CD4-positive, alpha-beta T cell treated with Interferon gamma for 1 hour (primary cell): ENCODE measurements at regions not wholly inside any gene's neighbourhood (a gene's known extent, or its start where the extent isn't known, plus 50 kb on each side); places are given as distances from the start of the nearest gene placed in this dataset.
"Not testable (repeated sequence)": the region's sequence is repeated elsewhere in the genome, so short reads cannot be mapped to it uniquely, and the experiment has no call there.

Experiments
- DNase-seq: peaks from one replicate; pipeline ENCODE4 v3.0.0-alpha.2; 2020

- DNase-seq: not testable (repeated sequence)
Observed at GRCh38 chr4:3882316-3882885, 116.2 kb downstream of the ADRA2C start.

GRCh38 chr4:3884261-3884660 is 118.1 kb downstream of the ADRA2C start:
- DNase-seq: not testable (repeated sequence)

DNA sequence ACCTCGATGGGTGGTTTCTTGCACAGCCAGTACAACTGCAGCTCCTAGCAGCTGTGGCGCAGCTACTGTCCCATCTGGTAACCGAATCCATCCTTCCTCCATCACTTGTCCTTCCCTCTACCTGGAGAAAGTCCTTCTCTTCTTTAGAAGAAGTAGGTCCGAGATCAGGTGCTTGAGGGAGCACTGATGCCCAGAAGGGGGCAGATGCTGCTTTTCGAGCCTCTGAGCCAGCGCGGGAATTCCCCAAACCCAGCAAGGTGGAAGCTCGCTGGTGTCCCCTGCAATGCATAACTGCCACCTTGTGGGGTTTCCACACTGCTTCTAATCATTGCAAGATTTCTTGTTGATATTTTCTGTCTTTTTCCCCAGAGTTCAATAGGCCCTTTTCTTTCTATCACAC is 127.4 kb downstream of the ADRA2C start:
- DNase-seq: not testable (repeated sequence)

DNA sequence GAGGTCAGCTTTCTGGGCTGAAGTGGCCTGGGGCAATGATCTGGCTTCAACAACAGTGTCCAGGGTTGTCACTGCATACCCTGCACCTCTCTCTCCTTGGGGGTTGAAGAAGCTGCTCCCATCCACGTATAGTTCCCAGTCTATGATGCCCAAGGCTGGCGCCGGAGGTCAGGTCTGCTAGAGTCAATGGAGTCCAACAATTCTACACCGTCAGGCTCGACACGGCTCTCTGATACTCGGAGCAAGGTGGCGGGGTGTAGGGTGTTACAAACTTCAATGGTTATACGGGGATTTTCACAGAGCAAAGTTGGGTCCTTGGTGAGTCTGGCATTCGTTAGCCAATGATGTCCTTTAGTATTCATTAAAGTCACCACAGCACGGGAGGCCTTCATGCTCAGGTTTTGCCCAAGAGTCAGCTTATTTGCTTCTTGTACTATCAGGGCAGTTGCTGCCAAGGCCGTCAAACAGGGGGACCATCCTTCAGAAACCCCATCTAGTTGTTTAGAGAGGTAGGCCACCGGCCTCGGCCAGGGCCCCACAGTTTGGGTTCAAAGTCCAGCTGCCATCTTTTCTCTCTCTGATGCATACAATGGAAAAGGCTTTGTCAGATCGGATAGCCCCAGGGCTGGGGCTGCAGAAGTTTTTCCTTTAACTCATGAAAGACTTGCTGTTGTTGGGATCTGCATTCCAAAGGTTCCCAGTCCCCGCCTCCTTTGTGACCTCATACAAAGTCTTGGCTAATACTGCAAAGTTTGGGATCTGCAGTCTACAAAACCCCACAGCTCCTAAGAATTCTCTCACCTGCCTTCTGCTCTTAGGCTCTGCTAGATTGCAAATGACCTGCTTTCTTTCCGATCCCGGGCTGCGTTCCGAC is 128.1 kb downstream of the ADRA2C start:
- not testable (repeated sequence) for DNase-seq

DNA sequence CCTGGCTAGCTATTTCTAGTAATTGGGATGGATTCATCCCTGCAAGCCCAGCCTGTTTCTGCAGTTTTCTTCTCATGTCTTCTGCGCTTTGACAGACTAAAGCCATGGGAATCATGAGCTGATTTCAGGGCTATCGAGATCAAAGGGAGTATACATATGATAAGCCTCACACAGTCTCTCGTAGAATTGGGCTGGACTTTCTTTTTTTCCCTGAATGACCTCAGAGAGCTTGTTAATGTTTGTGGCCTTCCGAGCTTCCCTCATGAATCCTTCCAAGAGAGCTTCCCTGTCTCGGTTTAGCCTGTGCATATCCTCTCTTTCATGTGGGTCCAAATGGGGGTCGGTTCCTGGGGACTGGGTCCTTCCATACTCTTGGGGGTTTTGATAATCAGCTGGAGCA is 130.3 kb downstream of the ADRA2C start:
- DNase-seq: no peak

GRCh38 chr4:3896871-3897578 is 130.8 kb downstream of the ADRA2C start:
- not testable (repeated sequence) for DNase-seq

DNA sequence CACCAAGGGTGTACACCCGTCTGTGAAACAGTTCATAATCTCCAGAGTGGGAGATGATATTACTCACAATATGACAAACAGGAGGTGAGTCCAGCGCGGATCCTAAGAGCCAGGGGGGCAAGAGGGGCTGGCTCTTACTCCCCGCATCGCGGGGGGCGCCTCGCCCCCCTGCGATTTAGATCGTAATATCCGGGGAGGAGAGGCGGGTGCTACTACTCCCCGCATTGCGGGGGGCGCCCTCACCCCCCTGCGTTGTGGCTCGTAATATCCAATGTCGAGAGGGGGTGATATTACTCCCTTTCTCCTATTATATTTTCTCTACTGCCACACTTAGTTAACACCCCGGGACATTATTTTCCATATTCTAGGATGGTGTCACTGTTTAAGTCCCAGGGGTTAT is 131.9 kb downstream of the ADRA2C start:
- DNase-seq: no peak

- not testable (repeated sequence) for DNase-seq
Observed at GRCh38 chr4:3898928-3899327, 132.7 kb downstream of the ADRA2C start.

DNA sequence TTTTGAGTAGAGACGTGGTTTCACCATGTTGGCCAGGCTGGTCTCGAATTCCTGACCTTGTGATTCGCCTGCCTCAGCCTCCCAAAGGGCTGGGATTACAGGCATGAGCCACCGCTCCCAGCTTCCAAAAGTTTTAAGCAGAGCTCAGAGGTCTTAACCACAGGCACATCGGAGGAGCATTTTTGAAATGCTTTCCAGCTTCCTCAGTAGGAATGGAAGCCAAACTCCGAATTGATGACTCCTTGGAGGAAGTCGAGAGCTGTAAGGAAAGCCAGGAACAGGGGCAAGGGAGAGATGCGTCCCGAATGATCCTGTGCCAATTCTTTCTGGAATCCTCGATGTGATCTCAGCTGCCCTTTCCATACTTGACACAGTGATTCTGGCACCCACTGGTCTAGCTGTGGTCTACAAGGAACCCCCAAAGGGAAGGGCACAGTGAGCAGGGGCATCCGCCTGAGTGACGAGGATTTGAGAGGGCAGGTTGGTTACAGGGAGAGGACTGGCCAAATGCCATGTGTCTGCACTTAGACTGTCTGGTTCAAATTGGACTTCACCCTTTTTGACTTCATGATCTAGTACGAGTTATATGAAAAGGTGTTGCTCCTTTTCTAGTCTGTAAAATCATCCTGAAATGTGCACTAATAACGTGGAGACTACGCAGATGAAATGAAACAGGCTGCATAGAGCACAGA is 138.2 kb downstream of the ADRA2C start:
- not testable (repeated sequence) for DNase-seq

GRCh38 chr4:3909616-3910015 is 143.4 kb downstream of the ADRA2C start:
- not testable (repeated sequence) for DNase-seq

GRCh38 chr4:3910161-3910950 is 144.2 kb downstream of the ADRA2C start:
- not testable (repeated sequence) for DNase-seq

GRCh38 chr4:3911252-3911856 is 145.2 kb downstream of the ADRA2C start:
- DNase-seq: no peak

DNA sequence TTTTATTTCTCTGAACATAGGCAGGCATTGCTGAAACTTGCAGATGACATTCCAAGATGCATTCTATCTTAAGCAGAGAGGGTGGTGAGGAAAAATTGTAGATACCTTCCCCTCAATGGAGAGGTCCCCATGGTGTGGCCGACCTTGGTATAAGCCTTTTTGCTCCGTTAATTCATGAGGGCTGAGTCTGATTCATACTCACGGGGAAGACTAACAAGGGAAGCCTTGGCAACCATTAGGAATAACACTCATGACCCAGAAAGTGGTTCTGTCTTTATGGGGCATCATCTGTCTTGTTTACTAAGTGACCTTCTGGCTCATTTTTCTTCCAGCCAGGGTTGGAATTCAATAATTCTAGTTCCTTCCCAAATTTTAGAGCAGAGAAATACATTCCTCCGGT is 148.3 kb downstream of the ADRA2C start:
- not testable (repeated sequence) for DNase-seq

DNA sequence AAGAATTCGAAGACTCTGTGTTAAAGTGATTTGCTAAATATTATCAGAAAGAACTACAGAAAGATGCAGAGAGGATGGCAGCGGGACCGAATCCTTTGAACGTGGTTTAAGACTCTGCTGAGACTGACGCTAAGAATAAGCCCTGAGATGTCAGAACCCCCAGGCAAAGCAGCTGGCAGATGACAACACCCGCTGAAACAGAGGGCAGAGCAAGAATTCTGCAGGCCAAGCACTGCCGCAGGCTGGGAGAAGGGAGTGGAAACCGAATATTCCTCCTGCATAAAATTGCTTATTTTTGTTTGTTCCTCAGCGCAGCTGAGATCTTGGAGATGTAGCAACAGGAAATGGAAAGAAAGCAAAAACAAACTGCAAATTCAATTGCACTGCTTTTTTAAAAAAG is 153.3 kb downstream of the ADRA2C start:
- not testable (repeated sequence) for DNase-seq

DNA sequence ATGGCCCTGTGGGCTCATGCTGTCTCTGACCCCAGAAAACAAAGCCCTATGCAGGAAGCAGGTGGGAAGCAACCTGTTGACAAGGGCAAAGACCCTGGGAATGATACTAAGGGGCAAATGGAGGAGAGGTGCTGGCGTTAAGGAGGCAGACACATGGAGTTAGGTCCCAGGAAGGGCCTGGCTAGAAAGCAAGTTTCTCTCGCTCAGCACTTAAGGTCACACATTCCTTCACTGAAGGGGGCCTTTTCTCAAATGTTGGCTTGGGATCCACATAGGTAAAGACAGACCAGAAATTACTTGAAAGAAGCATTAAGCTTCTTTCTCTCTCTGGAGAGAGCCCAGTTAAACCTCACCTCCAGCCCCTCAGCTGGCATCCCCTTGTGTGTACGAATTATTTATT is 155.7 kb downstream of the ADRA2C start:
- DNase-seq: not testable (repeated sequence)

DNA sequence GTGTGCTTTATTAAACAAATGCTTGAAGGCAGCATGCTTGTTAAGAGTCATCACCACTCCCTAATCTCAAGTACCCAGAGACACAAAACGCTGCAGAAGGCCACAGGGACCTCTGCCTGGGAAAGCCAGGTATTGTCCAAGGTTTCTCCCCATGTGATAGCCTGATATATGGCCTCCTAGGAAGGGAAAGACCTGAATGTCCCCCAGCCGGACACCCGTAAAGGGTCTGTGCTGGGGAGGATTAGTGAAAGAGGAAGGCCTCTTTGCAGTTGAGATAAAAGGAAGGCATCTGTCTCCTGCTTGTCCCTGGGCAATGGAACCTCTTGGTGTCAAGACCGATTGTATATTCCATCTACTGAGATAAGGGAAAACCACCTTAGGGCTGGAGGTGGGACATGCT is 159.7 kb downstream of the ADRA2C start:
- DNase-seq: not testable (repeated sequence)

- not testable (repeated sequence) for DNase-seq
Observed at GRCh38 chr4:3926271-3926670, 160.1 kb downstream of the ADRA2C start.

DNA sequence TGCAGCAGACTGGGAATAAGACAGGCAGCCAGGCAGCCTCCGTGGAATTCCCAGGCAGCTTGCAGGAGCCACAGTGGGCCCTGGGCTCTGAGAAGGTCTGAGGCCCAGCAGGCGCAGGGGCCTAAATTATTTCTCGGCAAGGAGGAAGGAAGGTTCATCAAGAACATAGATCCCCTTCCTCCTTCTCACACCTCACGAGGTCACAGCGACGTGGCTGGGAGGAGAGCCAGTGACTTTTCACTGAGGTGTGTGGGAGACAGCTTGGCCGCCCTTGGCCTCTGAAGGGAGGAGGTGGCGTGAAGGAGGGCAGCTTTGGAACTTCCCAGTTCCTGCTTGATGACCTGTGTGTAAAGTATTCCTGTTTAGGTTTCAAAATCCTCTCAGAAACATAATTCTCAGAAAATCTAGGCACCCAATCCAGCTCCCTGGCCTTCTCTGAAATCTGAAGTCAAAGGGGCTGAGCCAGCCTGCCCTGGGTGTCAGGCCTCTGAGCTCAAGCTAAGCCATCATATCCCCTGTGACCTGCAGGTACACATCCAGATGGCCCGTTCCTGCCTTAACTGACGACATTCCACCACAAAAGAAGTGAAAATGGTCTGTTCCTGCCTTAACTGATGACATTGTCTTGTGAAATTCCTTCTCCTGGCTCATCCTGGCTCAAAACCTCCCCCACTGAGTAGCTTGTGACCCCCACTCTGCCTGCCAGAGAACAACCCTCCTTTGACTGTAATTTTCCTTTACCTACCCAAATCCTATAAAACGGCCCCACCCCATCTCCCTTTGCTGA is 161.0 kb downstream of the ADRA2C start:
- not testable (repeated sequence) for DNase-seq

DNA sequence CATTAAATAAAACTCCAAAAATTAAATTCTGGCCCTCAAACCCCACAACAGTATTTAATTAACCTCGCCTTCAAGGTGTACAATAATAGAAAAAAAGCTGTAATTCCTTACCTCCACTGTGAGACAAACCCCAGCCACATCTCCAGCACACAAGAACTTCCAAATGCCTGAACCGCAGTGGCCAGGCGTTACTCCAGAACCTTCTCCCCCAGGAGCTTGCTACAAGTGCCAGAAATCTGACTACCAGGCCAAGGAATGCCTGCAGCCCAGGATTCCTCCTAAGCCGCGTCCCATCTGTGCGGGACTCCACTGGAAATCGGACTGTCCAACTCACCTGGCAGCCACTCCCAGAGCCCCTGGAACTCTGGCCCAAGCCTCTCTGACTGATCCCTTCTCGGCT is 163.2 kb downstream of the ADRA2C start:
- DNase-seq: not testable (repeated sequence)

GRCh38 chr4:3932734-3933133 is 166.5 kb downstream of the ADRA2C start:
- not testable (repeated sequence) for DNase-seq

GRCh38 chr4:3935406-3935805 is 169.2 kb downstream of the ADRA2C start:
- not testable (repeated sequence) for DNase-seq
